H1 (cell line): ENCODE measurements at regions not wholly inside any gene's neighbourhood (a gene's known extent, or its start where the extent isn't known, plus 50 kb on each side); places are given as distances from the start of the nearest gene placed in this dataset.

Experiments used
- CBX5 ChIP-seq: fragments of 300-800, 300-1000 bp; sonication (generic); IDR thresholded peaks from 2 replicates; pipeline ENCODE4 v1.7.1; 2016; ENCODE audit warnings: antibody characterized with exemption, low read length, low read depth
- CTCF ChIP-seq, 3 experiments: IDR thresholded peaks; 1 replicate in 2 of 3; 2 replicates in 1 of 3; pipeline versions ENCODE4 v1.5.1 to v1.6.1; 2011; ENCODE audit warnings: low read length in 3 of 3, mild to moderate bottlenecking in 3 of 3, inconsistent platforms in 2 of 3, low read depth in 1 of 3, moderate library complexity in 1 of 3; ENCODE audit not compliant: insufficient read depth in 1 of 3; ENCODE audit errors: control extremely low read depth in 1 of 3
- GABPA ChIP-seq: IDR thresholded peaks from 2 replicates; pipeline ENCODE4 v1.6.1; 2011; ENCODE audit warnings: mild to moderate bottlenecking, low read length, moderate library complexity, borderline replicate concordance; ENCODE audit not compliant: insufficient read depth
- NRF1 ChIP-seq: IDR thresholded peaks from 2 replicates; pipeline ENCODE4 v1.6.1; 2011; ENCODE audit warnings: mild to moderate bottlenecking, low read depth, low read length, improper control_type of control experiment
- RAD21 ChIP-seq, 2 experiments: IDR thresholded peaks in 1 of 2; conservative IDR thresholded peaks in 1 of 2; 2 replicates each; pipeline ENCODE4 v1.6.1; 2011; ENCODE audit warnings: low read depth in 2 of 2, low read length in 2 of 2, improper control_type of control experiment in 1 of 2, inconsistent platforms in 1 of 2, mild to moderate bottlenecking in 1 of 2, moderate library complexity in 1 of 2
- RBBP5 ChIP-seq: IDR thresholded peaks from 2 replicates; pipeline ENCODE4 v1.7.1; 2012; ENCODE audit warnings: low read depth, mild to moderate bottlenecking, inconsistent platforms, low read length, moderate library complexity, borderline replicate concordance
- RNF2 ChIP-seq: fragments of 200-900, 300-1000 bp; sonication (generic); IDR thresholded peaks from 2 replicates; pipeline ENCODE4 v1.7.1; 2016; ENCODE audit warnings: borderline replicate concordance, low read depth, mild to moderate bottlenecking, antibody characterized with exemption, low read length; ENCODE audit not compliant: poor library complexity, severe bottlenecking; ENCODE audit errors: missing control alignments

GRCh38 chr18:22838221-22838620, 94.9 kb upstream of the RBBP8 start (continued):
- TF ChIP-seq RBBP5, result no peak
- TF ChIP-seq CTCF (IDR thresholded peaks at IDR 0.05; ENCODE audit: control extremely low read depth in 1 of 3, insufficient read depth in 1 of 3, low read depth in 1 of 3, low read length in 3 of 3), result no peak
- TF ChIP-seq RAD21 (IDR thresholded peaks at IDR 0.05 in 1 of 2, conservative IDR thresholded peaks at IDR 0.05 in 1 of 2; ENCODE audit: low read depth in 2 of 2, low read length in 2 of 2), result no peak
- TF ChIP-seq GABPA, result no peak
- TF ChIP-seq CBX5, result no peak
- TF ChIP-seq NRF1, result no peak
- no peak for TF ChIP-seq RNF2
